Midbrain (tissue), 1 donor: ENCODE measurements at regions not wholly inside any gene's neighbourhood (a gene's known extent, or its start where the extent isn't known, plus 50 kb on each side); places are given as distances from the start of the nearest gene placed in this dataset.

Source experiments
- DNase-seq: peaks from one replicate; lab custom pipeline; 2025; lab: John Stamatoyannopoulos, UW

GRCh38 chr4:83723609-83724008 lies 187.7 kb downstream of the GPAT3 start:
- DNase-seq: no peak

DNA sequence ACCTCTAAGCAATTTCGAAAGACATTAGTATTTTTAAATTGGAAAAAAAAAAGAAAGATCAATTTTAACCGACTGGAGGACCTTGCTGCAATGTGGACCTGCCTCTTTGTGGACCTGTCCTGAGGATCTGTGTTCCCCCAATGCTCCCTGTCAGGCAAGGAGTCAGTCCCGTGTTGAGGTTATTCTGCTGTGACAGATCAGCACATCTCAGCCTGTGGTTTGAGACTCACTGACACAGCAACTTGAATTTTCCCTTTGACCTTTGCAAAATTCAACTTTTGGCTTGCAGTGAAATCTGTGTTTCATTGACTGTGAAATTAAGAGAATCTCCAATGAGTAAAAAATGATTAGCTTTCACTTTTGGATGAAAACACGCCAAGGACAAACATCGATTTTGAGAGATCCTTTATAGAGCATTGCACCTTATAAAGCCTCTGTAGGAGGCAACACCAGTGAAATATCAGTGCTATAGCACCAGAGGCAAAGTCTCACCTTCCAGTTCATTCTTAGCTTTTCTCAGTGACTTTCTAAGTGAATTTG lies 186.9 kb downstream of the GPAT3 start:
- DNase-seq: no peak

DNA sequence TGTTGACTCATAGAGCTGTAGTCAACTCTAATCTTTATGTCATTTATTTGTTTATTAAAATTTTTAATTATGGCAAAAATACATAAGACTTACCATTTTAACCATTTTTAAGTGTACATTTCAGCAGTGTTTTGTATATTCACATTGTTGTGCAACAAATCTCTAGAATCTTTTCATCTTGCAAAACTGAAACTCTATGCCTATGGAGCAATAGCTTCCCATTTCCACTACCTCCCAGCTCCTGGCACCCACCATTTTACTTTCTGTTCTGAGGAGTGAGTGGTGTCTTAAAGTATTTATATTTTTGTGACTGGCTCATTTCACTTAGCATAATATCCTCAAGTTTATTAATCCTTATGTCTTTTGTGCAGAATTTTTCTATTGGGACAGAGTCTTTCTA lies 181.0 kb downstream of the GPAT3 start:
- DNase-seq: no peak

DNA sequence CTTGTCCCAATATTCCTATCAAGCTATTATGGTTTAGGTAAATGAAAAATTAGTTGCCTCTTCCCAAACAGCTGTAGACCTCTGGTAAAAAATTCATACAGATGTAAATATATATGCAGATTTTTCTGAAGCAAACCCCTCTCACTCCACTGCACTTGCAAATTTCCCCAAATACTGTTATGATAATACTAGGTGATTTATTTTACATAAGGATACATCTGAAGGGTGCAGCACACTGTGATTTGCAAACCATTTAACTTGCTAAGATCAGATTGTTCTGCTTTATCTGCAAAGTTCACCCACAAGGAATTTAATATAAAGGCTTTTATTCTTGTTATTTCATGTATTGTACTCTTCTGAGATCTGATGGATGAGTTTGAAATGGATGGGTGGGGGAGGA lies 177.0 kb downstream of the GPAT3 start:
- DNase-seq: no peak

GRCh38 chr4:83709627-83710026 lies 173.7 kb downstream of the GPAT3 start:
- no peak for DNase-seq

- no peak for DNase-seq
These were observed 172.7 kb downstream of the GPAT3 start for GRCh38 chr4:83708500-83709175.

- no peak for DNase-seq
These were observed 168.9 kb downstream of the GPAT3 start for GRCh38 chr4:83704786-83705185.

DNA sequence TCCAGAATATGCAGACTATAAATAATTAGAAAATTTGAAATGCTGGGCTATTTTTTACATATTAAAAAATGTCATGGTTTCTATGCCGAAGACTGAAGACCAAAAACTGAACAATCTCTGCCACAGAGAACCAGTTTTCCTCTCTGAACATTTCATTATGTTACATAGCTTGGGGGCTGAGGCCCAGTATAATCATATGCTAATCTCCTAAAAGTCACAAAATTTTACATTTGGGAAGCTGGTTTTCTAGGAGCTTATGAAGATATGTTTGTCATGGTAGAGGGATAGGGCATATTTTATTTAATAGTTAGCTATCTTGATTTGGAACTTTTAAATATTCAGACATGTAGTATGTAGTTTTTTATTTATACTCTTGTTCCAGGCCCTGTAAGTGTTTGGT lies 167.8 kb downstream of the GPAT3 start:
- DNase-seq: no peak

DNA sequence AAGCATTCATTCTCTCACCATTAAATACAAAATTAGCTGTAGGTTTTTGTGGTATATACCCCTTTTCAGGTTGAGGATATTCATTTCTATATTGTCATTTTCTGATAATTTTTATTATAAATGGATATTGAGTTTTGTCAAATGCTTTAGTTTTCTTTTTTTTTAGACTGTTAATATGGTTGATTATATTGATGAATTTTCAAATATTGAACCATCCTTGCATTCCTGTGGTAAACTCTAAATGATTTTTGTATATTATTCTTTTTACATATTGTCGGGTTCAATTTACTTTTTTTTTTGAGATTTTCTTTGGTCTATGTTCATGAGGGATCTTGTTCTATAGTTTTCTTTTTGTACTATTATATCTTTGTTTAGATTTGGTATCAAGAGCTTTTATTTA lies 165.1 kb downstream of the GPAT3 start:
- DNase-seq: no peak

- DNase-seq: no peak
These were observed 163.4 kb downstream of the GPAT3 start for GRCh38 chr4:83699358-83699757.

DNA sequence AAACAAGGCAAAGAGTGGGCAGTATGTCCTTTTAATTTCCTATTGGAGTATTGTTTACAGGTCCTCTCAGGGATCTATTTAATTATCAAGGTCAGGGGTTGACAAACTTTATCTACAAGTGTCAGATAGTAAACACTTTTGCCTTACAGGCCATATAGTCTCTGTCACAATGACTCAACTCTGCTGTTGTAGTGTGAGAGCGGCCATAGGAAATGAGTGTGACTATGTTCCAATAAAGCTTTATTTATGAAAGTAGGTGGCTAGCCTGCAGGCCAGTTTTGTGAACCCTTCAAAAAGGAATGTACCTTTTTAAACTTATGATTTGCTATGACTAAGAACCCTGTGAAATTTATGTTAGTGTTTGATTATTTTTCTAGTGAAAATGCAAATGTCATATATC lies 156.1 kb downstream of the GPAT3 start:
- DNase-seq: no peak

- no peak for DNase-seq
These were observed 150.3 kb downstream of the GPAT3 start for GRCh38 chr4:83686166-83686565.

DNA sequence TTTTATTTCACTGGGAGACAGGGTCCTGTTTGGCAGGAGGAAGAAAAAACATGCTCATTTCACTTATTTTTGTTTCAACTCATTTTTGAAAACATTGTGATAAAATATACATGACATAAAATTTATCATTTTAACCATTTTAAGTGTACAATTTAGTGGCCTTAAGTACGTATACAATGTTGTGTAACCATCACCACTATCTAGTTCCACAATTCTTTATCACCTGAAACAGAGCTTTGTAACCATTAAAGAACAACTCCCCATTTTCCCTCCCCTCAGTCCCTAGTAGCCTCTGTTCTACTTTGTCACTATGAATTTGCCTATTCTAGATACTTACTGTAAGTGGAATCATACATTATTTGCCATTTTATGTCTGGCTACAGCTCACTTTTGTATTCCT lies 143.8 kb downstream of the GPAT3 start:
- no peak for DNase-seq

GRCh38 chr4:83679254-83679653 lies 143.3 kb downstream of the GPAT3 start:
- no peak for DNase-seq

DNA sequence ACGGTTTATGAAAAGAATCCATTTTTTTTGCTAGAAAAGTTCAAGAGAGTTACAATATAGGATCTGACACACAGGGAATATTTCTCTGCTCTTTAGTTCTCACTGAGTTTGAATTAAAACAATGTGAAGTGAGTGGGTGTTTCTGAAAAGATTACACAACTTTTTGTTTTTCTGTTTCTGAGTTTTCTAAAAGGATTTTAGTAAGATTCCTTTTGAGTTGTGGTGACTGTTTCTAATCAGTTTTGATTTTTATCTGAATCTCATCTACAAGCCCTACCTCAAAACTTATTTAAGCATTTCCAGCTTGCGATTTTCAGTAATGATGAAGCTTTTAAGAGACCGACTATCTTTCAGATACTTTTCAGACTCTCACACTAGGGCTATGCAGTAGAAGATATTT lies 141.7 kb downstream of the GPAT3 start:
- no peak for DNase-seq

GRCh38 chr4:83664741-83665140 lies 128.8 kb downstream of the GPAT3 start:
- no peak for DNase-seq

DNA sequence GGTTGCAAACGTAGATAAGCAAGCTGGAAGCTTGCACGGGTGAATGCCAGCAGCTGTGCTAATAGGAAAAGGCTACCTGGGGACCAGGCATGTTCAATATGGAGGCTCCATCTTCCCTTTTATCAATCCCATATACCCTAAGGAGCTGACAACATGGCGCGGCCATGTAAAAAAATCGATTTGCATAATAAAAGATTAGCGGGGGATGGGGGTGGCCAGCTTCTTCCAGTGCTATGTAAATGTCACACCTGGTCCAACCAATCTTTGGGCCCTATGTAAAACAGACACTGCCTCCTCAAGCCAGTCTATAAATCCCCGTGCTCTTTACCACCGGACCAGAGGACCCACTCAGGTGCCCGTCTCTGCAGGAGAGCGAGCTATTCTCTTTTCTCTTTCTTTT lies 128.2 kb downstream of the GPAT3 start:
- no peak for DNase-seq

DNA sequence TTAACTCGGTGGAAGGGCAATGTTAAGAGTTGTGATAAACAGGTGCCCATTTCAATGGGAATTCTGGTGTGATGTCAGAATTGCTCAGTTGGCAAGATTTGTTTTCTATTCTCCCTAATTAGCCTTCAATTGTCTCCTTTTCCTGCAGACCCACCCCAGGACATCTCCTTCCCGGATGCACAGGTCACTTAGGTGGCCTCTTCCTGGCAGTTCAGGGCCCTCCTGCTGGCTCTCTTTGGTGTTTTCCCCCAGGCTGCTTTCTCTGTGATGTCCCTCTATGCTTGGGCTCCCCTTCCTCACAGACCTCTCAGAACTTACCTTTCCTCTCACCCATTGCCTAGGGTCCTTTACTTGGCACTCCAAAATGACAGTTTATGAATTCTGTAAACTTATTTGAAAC lies 126.3 kb downstream of the GPAT3 start:
- DNase-seq: no peak

DNA sequence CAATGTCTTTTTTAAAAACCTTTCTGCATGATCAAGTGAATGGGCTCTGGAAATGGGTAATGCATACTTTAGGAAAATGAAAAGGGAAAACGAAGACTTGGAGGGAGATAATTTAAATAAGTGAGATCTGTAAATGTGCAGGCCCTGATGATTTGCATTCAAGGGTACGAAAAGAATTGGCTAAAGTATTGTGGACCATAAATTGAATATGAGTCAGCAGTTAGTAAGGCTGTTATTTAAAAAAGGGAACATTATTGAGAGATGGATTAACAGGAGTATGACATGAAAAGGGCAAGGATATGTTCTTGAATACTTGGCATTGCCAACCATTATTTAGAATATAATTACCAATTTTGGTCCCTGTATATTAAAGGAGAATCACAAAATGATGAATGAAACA lies 125.5 kb downstream of the GPAT3 start:
- DNase-seq: no peak

GRCh38 chr4:83660578-83660977 lies 124.7 kb downstream of the GPAT3 start:
- DNase-seq: no peak

DNA sequence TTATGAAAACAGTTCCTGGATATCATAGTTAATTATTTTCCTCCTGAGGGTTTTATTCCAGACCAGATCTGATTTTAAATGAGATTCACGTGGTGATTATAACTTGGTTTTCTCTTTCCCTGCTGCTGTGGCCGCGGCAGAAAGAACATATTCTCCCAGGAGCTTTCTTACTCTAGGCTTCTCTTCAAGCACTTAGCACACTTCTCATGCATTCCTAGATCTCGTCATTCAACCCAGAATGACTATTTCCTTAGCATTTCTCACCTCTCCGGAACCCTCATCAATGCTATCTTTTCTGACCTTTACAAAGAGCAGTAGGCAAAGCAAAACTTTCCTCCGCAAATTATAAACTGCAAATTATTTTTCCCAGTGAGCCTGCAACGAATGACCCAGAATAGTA lies 122.9 kb downstream of the GPAT3 start:
- DNase-seq: no peak

DNA sequence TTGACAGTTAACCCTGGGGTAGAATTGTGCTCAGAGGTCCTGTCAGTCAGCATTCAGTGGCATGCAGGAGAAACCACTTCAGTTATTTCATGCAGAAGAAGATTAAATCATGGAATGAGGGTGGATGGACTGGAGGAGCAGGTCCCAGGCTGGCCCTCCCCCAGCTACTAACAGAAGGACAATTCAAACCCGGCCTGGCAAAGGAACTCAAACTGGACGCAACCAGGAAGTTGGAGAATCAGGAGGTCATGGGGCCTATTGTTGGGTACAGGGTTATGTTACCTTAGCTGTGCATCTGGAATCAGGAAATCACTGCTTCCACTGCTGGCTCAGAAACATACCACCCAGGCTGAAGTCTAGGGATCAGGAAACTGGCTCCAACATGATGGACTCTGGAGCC lies 121.4 kb downstream of the GPAT3 start:
- DNase-seq: no peak
